Activated CD4-positive, alpha-beta T cell treated with anti-CD3 and anti-CD28 coated beads for 36 hours (primary cell): ENCODE measurements at regions not wholly inside any gene's neighbourhood (a gene's known extent, or its start where the extent isn't known, plus 50 kb on each side); places are given as distances from the start of the nearest gene placed in this dataset.
A peak's percentile ranks its signal among the peaks of the same experiment; 100 is the strongest.

Source experiments
- ATAC-seq: fragments of 200-7000 bp; cut with Tn5 transposase; one replicate; pipeline ENCODE4 v1.10.0; 2021; ENCODE audit warnings: mild to moderate bottlenecking, moderate library complexity
- CTCF ChIA-PET: fragments of 350-600 bp; sonication (Branson Sonifier 250); formaldehyde crosslinking; loops from one replicate; lab custom pipeline; 2021; ENCODE audit warnings: antibody characterized with exemption; lab: Charles Lee
- POLR2A ChIA-PET: fragments of 350-600 bp; sonication (Branson Sonifier 250); formaldehyde crosslinking; loops from one replicate; lab custom pipeline; 2021; ENCODE audit warnings: antibody characterized with exemption, inconsistent platforms; lab: Charles Lee
- DNase-seq: peaks from one replicate; pipeline ENCODE4 v3.0.0-alpha.2; 2020
- H3K27ac Mint-ChIP-seq: one replicate; pipeline ENCODE4 v1.8.0; 2021; ENCODE audit warnings: mixed read lengths
- H3K27me3 Mint-ChIP-seq: one replicate; pipeline ENCODE4 v1.8.0; 2021; ENCODE audit warnings: mixed read lengths
- H3K36me3 Mint-ChIP-seq: one replicate; pipeline ENCODE4 v1.8.0; 2021; ENCODE audit warnings: low read depth, mixed read lengths
- H3K4me1 Mint-ChIP-seq: one replicate; pipeline ENCODE4 v1.8.0; 2021; ENCODE audit warnings: mixed read lengths
- H3K4me3 Mint-ChIP-seq: one replicate; pipeline ENCODE4 v1.8.0; 2021; ENCODE audit warnings: mild to moderate bottlenecking, moderate library complexity, mixed read lengths
- H3K9me3 Mint-ChIP-seq: one replicate; pipeline ENCODE4 v1.8.0; 2021; ENCODE audit warnings: low read depth, mixed read lengths
- intact Hi-C, 2 experiments: fragments of 100-400 bp; cut with DNase I in 1 of 2; cut with micrococcal nuclease in 1 of 2; formaldehyde crosslinking; loops; one replicate each; pipeline versions ENCODE4 v1.14.2 to v1.15.1; 2022 to 2024; cut with DNase I, micrococcal nuclease

- H3K27ac Mint-ChIP-seq = no peak overlapping the region
- ChIA-PET POLR2A (no interaction called here), CTCF (no interaction called here)
- DNase-seq (no peak), ATAC-seq (no peak)
- intact Hi-C loops = no loop called here
- H3K27me3 Mint-ChIP-seq = no peaks in the 10 kb centered on the region
- H3K4me3 Mint-ChIP-seq = no peak overlapping the region
- no peaks in the 10 kb centered on the region for H3K4me1 Mint-ChIP-seq
- no peaks in the 10 kb centered on the region for H3K36me3 Mint-ChIP-seq
- peaks cover 3% of the 10 kb centered on the region for H3K9me3 Mint-ChIP-seq
Observed at GRCh38 chr13:72150502-72150901, 283.5 kb upstream of the DACH1 start.

GRCh38 chr13:72149701-72150100, 282.7 kb upstream of the DACH1 start:
- Mint-ChIP-seq H3K27me3 (no peaks in the 10 kb centered on the region), H3K9me3 (peaks cover 4% of the 10 kb centered on the region), H3K4me3 (no peak overlapping the region), H3K27ac (no peak overlapping the region), H3K4me1 (no peaks in the 10 kb centered on the region), H3K36me3 (no peaks in the 10 kb centered on the region)
- ChIA-PET CTCF (no interaction called here), POLR2A (no interaction called here)
- DNase-seq (no peak), ATAC-seq (no peak)
- intact Hi-C loops = no loop called here

- no peaks in the 10 kb centered on the region for H3K36me3 Mint-ChIP-seq
Observed at GRCh38 chr13:72146816-72147215, 279.8 kb upstream of the DACH1 start.

GRCh38 chr13:72145383-72145782, 278.4 kb upstream of the DACH1 start:
- ChIA-PET CTCF (interaction anchor here (0.7 to 0.8 kb wide), 2 partner anchors 24 to 1053 kb away, joined by 3 to 4 read pairs; no protein-coding TSS in a partner anchor), POLR2A (no interaction called here)
- DNase-seq = no peak

More at GRCh38 chr13:72146816-72147215, 279.8 kb upstream of the DACH1 start:
- ChIA-PET POLR2A (no interaction called here), CTCF (no interaction called here)
- Mint-ChIP-seq H3K4me1 (no peaks in the 10 kb centered on the region), H3K4me3 (no peak overlapping the region), H3K9me3 (peaks cover 4% of the 10 kb centered on the region), H3K27me3 (no peaks in the 10 kb centered on the region), H3K27ac (no peak overlapping the region)
- DNase-seq (no peak), ATAC-seq (no peak)
- intact Hi-C loops = no loop called here

GRCh38 chr13:72144636-72145035, 277.6 kb upstream of the DACH1 start:
- Mint-ChIP-seq H3K4me1 (no peaks in the 10 kb centered on the region), H3K9me3 (peaks cover 1% of the 10 kb centered on the region), H3K27me3 (no peaks in the 10 kb centered on the region), H3K27ac (no peak overlapping the region), H3K36me3 (no peaks in the 10 kb centered on the region), H3K4me3 (no peak overlapping the region)
- no peak for DNase-seq
- intact Hi-C loops = no loop called here
- no peak for ATAC-seq
- ChIA-PET POLR2A (no interaction called here), CTCF (interaction anchor here (0.6 to 0.7 kb wide), 2 partner anchors 13 to 24 kb away, joined by 3 read pairs; no protein-coding TSS in a partner anchor)

More at GRCh38 chr13:72145383-72145782, 278.4 kb upstream of the DACH1 start:
- no peaks in the 10 kb centered on the region for H3K4me1 Mint-ChIP-seq
- no peak overlapping the region for H3K27ac Mint-ChIP-seq
- peaks cover 4% of the 10 kb centered on the region for H3K9me3 Mint-ChIP-seq
- no peak for ATAC-seq
- H3K4me3 Mint-ChIP-seq = no peak overlapping the region
- H3K27me3 Mint-ChIP-seq = no peaks in the 10 kb centered on the region
- H3K36me3 Mint-ChIP-seq = no peaks in the 10 kb centered on the region
- intact Hi-C loops = no loop called here

GRCh38 chr13:72141855-72142519, 275.0 kb upstream of the DACH1 start:
- ChIA-PET CTCF (no interaction called here), POLR2A (no interaction called here)
- Mint-ChIP-seq H3K9me3 (peaks cover 1% of the 10 kb centered on the region), H3K27me3 (no peaks in the 10 kb centered on the region), H3K4me1 (no peaks in the 10 kb centered on the region), H3K36me3 (no peaks in the 10 kb centered on the region), H3K27ac (no peak overlapping the region), H3K4me3 (no peak overlapping the region)
- DNase-seq = no peak
- no peak for ATAC-seq
- intact Hi-C loops = no loop called here

GRCh38 chr13:72139192-72139591, 272.2 kb upstream of the DACH1 start:
- DNase-seq = no peak
- no peaks in the 10 kb centered on the region for H3K27me3 Mint-ChIP-seq
- no peaks in the 10 kb centered on the region for H3K36me3 Mint-ChIP-seq
- no peak for ATAC-seq
- ChIA-PET POLR2A (no interaction called here), CTCF (no interaction called here)
- intact Hi-C loops = no loop called here
- H3K4me3 Mint-ChIP-seq = no peak overlapping the region
- H3K9me3 Mint-ChIP-seq = no peaks in the 10 kb centered on the region
- no peak overlapping the region for H3K27ac Mint-ChIP-seq
- H3K4me1 Mint-ChIP-seq = no peaks in the 10 kb centered on the region

DNA sequence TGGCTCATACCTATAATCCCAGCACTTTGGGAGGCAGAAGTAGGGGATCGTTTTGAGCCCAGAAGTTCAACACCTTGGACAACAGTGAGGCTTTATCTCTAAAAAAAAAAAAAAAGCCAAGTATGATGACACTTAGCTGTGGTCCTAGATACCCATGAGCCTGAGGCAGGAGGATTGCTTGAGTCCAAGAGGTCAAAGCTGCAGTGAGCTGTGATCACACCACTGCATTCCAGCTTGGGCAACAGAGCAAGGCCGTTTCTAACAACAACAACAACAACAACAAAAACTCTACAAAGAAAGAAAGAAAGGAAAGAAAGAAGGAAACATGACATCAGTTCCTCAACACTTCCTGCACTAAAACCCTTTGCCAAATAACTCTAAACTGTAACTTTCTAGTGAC, 265.1 kb upstream of the DACH1 start:
- Mint-ChIP-seq H3K27ac (no peak overlapping the region), H3K36me3 (no peaks in the 10 kb centered on the region), H3K4me1 (no peaks in the 10 kb centered on the region), H3K27me3 (no peaks in the 10 kb centered on the region), H3K9me3 (no peaks in the 10 kb centered on the region), H3K4me3 (no peak overlapping the region)
- ATAC-seq = no peak
- DNase-seq = no peak
- POLR2A ChIA-PET = no interaction called here
- intact Hi-C loops = no loop called here
- CTCF ChIA-PET = interaction anchor here (0.7 to 1.0 kb wide), 2 partner anchors 12 to 1387 kb away, joined by 3 read pairs; no protein-coding TSS in a partner anchor

DNA sequence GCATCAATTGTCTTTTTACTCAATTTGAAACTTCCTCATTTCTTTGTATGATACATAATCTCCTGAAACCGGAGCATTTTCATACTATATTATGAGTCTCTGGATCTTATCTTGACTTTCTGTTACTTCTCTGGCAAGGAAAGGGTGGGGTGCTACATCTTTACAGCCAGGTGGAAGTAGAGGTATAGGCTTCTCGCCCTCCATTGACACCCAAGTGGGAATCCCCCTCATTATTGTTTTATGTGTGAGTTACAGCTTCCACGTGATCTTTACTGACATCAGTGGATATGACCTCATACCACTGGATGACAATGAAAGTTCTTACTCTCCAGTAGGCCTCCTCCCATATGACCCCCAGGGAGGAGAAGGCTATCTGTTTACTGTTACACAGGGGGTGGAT, 262.1 kb upstream of the DACH1 start:
- H3K27me3 Mint-ChIP-seq = no peaks in the 10 kb centered on the region
- ChIA-PET POLR2A (no interaction called here), CTCF (no interaction called here)
- no peaks in the 10 kb centered on the region for H3K9me3 Mint-ChIP-seq
- ATAC-seq (peak; percentile 57), DNase-seq (no peak)
- H3K36me3 Mint-ChIP-seq = no peaks in the 10 kb centered on the region
- intact Hi-C loops = no loop called here
- no peak overlapping the region for H3K4me3 Mint-ChIP-seq
- no peaks in the 10 kb centered on the region for H3K4me1 Mint-ChIP-seq
- no peak overlapping the region for H3K27ac Mint-ChIP-seq

- no peaks in the 10 kb centered on the region for H3K27me3 Mint-ChIP-seq
- no peak overlapping the region for H3K27ac Mint-ChIP-seq
- H3K4me3 Mint-ChIP-seq = no peak overlapping the region
- no peaks in the 10 kb centered on the region for H3K36me3 Mint-ChIP-seq
- DNase-seq = no peak
- H3K4me1 Mint-ChIP-seq = no peaks in the 10 kb centered on the region
- intact Hi-C loops = no loop called here
- no peaks in the 10 kb centered on the region for H3K9me3 Mint-ChIP-seq
- ATAC-seq = no peak
- ChIA-PET POLR2A (interaction anchor here (0.6 kb wide), 1 partner anchor 73 kb away, joined by 4 read pairs; no protein-coding TSS in a partner anchor), CTCF (interaction anchor here (0.5 kb wide), 1 partner anchor 23 kb away, joined by 4 read pairs; no protein-coding TSS in a partner anchor)
Observed at GRCh38 chr13:72127031-72127430, 260.0 kb upstream of the DACH1 start.

- CTCF ChIA-PET = no interaction called here
- Mint-ChIP-seq H3K4me1 (no peaks in the 10 kb centered on the region), H3K9me3 (no peaks in the 10 kb centered on the region), H3K27me3 (no peaks in the 10 kb centered on the region), H3K4me3 (no peak overlapping the region), H3K27ac (no peak overlapping the region), H3K36me3 (no peaks in the 10 kb centered on the region)
- ATAC-seq = no peak
- DNase-seq = no peak
- intact Hi-C loops = no loop called here
- POLR2A ChIA-PET = interaction anchor here (0.6 kb wide), 1 partner anchor 73 kb away, joined by 4 read pairs; no protein-coding TSS in a partner anchor
Observed at GRCh38 chr13:72126424-72126823, 259.4 kb upstream of the DACH1 start.

DNA sequence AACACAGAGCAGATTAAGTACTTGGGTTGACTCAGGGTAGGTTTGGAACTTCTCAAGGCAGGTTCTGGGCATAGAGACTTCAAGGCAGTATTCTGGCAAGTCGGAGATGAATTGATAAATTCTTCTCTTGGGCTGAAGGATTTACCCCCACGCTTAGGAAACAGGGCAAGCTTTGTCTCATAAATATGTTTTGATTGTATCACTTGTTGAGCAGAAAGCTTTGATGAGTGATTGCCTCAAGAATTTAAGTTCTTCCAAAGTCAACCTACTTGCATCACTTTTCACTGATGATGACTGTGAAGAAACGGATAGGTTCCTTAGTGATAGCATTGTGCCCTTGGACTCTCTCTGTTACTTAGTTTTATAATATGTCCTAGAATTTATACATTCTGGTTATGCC, 258.6 kb upstream of the DACH1 start:
- Mint-ChIP-seq H3K27me3 (no peaks in the 10 kb centered on the region), H3K4me3 (no peak overlapping the region), H3K9me3 (no peaks in the 10 kb centered on the region), H3K27ac (no peak overlapping the region), H3K4me1 (no peaks in the 10 kb centered on the region), H3K36me3 (no peaks in the 10 kb centered on the region)
- POLR2A ChIA-PET = no interaction called here
- ATAC-seq = no peak
- no peak for DNase-seq
- CTCF ChIA-PET = no interaction called here
- intact Hi-C loops = no loop called here
